Astrocyte of the cerebellum (primary cell): ENCODE measurements at regions not wholly inside any gene's neighbourhood (a gene's known extent, or its start where the extent isn't known, plus 50 kb on each side); places are given as distances from the start of the nearest gene placed in this dataset.
A peak's percentile ranks its signal among the peaks of the same experiment; 100 is the strongest.

ENCODE experiments used
- DNase-seq: peaks from one replicate; pipeline ENCODE4 v3.0.0-alpha.2; 2011; ENCODE audit warnings: low read depth
- H3K4me3 ChIP-seq: 2 replicates; pipeline ENCODE4 v1.5.1; 2011; ENCODE audit warnings: mild to moderate bottlenecking, low read depth, low read length, moderate library complexity
- in situ Hi-C: cut with HindIII; loops from 2 replicates; pipeline ENCODE4 v1.10.0; 2017; ENCODE audit warnings: low sequenced_read_pairs
- TF ChIP-seq, protein P1 (sequence below): IDR thresholded peaks from 2 replicates; pipeline ENCODE4 v1.5.1; 2012; ENCODE audit warnings: low read length, low read depth, moderate library complexity, mild to moderate bottlenecking; ENCODE audit errors: missing control alignments

DNA sequence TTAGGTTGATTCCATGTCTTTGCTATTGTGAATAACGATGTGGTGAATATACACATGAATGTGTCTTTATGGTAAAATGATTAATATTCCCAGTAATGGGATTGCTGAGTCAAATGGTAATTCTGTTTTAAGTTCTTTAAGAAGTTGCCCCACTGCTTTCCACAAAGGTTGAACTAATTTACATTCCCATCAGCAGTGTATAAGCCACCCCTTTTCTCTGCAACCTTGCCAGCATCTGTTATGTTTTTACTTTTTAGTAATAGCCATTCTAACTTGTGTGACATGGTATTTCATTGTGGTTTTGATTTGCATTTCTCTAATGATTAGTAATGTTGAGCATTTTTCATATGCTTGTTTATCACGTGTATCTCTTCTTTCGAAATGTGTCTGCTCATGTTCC is 503.3 kb downstream of the PCDH18 start:
- TF ChIP-seq, protein P1, sequence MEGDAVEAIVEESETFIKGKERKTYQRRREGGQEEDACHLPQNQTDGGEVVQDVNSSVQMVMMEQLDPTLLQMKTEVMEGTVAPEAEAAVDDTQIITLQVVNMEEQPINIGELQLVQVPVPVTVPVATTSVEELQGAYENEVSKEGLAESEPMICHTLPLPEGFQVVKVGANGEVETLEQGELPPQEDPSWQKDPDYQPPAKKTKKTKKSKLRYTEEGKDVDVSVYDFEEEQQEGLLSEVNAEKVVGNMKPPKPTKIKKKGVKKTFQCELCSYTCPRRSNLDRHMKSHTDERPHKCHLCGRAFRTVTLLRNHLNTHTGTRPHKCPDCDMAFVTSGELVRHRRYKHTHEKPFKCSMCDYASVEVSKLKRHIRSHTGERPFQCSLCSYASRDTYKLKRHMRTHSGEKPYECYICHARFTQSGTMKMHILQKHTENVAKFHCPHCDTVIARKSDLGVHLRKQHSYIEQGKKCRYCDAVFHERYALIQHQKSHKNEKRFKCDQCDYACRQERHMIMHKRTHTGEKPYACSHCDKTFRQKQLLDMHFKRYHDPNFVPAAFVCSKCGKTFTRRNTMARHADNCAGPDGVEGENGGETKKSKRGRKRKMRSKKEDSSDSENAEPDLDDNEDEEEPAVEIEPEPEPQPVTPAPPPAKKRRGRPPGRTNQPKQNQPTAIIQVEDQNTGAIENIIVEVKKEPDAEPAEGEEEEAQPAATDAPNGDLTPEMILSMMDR: no peak
- in situ Hi-C loops: no loop called here
- no peak overlapping the region for H3K4me3 ChIP-seq
- DNase-seq: peak; percentile 22

DNA sequence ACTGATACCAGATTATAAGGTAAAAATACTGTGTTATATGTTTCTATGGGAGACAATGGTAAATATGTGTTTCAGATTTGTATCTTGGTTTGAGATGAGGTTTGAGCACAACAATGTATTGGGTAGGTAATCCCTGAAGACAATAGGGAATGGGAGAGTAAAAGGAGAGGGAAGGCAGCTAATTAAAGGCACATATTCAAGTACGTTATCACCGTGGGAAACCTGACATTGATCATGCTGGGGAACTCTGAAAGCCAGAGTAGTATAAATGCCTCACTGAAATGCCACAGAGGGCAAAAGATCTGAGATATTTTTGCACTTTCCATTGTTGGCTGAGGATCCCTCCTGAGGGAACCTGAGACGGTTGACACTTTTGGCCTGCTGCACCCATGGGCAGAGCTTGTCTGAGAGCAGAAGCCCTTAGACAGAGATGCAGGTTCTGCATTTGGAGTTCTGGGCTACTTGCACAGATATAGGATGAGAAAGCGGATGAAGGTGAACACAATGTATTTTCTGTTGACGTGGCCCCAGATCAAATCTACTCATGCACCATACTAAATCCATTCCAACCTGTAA is 506.7 kb downstream of the PCDH18 start:
- DNase-seq: no peak
- in situ Hi-C loops: no loop called here
- TF ChIP-seq, protein P1: no peak
- H3K4me3 ChIP-seq: no peak overlapping the region

DNA sequence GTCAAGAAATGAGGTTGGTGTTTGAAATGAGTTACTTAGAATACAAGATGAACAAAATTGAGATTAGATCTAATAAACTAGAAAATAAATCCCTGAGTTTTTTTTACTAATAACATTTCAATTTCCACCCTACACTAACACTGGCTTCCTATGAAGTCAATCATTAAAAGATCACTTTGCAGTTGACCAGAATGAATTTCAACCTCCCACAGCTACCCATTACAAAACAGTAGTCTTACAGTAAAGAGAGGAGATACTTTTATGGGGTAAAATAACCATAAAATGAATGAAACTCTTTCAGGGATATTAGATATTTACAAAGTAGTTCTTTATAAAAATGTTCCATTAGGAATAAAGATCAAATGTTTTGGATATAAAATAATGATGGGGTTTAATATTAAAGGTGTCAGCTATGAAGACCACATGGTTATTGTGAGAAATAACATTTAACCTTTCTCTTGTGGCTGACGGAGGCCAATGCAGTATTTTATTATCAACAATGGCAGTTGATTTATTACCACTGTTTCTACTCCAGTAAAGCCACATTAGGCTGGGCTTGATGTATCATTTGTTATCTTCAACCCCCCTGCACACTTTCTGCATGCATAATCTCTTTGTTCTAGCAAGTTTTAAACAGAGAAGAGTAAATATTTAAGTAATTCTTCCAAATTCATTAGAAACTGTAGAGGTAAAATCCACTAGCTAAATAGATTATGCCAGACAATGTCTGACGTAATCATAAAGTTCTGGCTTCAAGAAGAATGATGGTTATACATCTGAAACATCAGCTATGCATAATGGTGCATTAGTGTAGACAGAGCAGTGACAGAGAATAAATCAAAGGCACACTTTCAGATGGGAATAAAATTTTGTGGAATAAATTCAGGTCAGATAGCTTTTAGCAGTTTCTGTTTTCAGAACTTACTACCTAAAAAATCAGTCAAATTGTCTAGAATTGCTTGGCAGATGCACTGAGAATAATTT is 516.6 kb downstream of the PCDH18 start:
- TF ChIP-seq, protein P1: no peak
- no peak for DNase-seq
- in situ Hi-C loops: no loop called here
- H3K4me3 ChIP-seq: no peak overlapping the region

DNA sequence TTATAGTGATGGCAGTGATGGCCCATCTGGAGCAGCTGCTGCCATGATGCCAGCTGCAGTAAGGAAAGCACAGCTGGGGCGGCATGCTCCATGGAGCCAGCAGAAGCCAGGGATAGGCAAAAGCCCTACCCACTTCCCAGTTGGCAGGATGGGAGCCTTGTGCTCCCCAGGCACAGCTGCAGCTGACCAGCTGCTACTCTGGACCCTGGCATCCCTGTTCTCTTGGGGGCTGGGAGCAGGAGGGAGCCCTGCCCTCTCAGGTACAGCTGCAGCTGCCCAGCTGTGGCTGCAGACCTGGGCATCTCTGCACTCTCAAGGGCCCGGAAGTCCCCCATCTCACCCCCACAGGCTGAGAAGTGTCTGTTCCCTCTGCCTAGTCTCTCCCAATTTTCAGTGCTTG is 531.9 kb downstream of the PCDH18 start:
- no peak for DNase-seq
- TF ChIP-seq, protein P1: no peak
- no peak overlapping the region for H3K4me3 ChIP-seq
- in situ Hi-C loops: no loop called here

DNA sequence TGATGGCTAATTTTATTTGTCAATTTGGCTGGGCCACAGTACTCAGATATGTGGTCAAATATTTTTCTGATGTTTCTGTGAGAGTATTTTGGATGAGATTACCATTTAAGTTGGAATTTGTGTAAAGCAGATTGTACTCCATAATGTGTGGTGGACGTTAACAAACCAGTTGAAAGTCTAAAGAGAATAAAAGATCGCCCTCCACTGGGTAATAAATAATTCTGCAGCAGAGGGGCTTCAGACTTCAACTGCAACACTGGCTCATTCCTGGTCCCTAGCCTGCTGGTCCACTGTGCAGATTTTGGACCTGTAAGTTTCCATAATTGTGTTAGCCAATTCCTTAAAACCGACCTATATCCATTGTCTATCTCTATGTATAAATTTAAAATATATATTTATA is 540.3 kb downstream of the PCDH18 start:
- H3K4me3 ChIP-seq: no peak overlapping the region
- in situ Hi-C loops: no loop called here
- TF ChIP-seq, protein P1: no peak
- no peak for DNase-seq

DNA sequence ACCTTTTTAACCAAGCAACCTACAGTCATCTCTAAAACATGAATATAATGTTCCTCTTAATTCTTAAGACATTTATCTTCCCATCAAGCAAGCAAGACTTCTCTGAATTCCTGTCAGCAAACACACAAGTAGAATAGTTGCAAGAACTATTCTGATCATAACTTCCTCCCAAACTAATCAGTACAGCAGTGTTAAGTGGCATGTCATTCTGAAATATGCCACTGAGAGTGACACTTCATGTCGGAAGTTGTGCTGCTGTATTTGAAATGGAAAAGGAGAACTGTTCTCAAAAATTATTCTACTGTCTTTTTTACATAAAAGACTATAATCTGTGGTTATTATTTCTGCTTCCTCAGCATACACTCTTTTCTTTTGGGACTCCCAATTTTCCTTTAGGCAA is 546.6 kb downstream of the PCDH18 start:
- TF ChIP-seq, protein P1: no peak
- in situ Hi-C loops: no loop called here
- no peak overlapping the region for H3K4me3 ChIP-seq
- no peak for DNase-seq
